AG09309 (cell line): ENCODE measurements at regions not wholly inside any gene's neighbourhood (a gene's known extent, or its start where the extent isn't known, plus 50 kb on each side); places are given as distances from the start of the nearest gene placed in this dataset.

Experiments
- DNase-seq: peaks from one replicate; pipeline ENCODE4 v3.0.0-alpha.2; 2010; ENCODE audit warnings: low read depth
- H3K4me3 ChIP-seq: 2 replicates; pipeline ENCODE4 v1.5.1; 2011; ENCODE audit warnings: mild to moderate bottlenecking, low read depth, low read length, moderate library complexity; ENCODE audit not compliant: control insufficient read depth
- TF ChIP-seq, protein P1 (sequence below): IDR thresholded peaks from 2 replicates; pipeline ENCODE4 v1.5.1; 2011; ENCODE audit warnings: mild to moderate bottlenecking, low read depth, low read length, inconsistent platforms; ENCODE audit not compliant: insufficient read depth, control insufficient read depth; ENCODE audit errors: missing control alignments

DNA sequence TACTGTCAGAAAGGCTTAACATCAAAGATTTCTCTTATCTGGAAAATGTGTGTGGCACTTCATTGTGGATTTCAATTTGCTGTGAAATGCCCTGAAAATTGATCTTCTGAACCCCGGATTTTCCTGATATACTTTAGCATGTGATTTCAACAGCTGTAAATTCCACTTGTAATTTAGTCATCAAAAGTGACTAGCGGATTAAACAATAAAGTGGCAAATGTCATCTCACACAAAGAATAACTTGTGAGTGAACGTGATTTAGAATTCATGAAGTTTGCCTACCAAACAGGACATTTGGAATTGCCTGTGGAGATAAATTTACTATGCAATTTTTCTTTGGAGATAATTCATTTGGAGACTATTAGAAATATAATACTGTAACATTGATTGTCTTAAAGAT lies 601.6 kb downstream of the COL12A1 start:
- TF ChIP-seq, protein P1, sequence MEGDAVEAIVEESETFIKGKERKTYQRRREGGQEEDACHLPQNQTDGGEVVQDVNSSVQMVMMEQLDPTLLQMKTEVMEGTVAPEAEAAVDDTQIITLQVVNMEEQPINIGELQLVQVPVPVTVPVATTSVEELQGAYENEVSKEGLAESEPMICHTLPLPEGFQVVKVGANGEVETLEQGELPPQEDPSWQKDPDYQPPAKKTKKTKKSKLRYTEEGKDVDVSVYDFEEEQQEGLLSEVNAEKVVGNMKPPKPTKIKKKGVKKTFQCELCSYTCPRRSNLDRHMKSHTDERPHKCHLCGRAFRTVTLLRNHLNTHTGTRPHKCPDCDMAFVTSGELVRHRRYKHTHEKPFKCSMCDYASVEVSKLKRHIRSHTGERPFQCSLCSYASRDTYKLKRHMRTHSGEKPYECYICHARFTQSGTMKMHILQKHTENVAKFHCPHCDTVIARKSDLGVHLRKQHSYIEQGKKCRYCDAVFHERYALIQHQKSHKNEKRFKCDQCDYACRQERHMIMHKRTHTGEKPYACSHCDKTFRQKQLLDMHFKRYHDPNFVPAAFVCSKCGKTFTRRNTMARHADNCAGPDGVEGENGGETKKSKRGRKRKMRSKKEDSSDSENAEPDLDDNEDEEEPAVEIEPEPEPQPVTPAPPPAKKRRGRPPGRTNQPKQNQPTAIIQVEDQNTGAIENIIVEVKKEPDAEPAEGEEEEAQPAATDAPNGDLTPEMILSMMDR: no peak
- DNase-seq: no peak
- no peak overlapping the region for H3K4me3 ChIP-seq

DNA sequence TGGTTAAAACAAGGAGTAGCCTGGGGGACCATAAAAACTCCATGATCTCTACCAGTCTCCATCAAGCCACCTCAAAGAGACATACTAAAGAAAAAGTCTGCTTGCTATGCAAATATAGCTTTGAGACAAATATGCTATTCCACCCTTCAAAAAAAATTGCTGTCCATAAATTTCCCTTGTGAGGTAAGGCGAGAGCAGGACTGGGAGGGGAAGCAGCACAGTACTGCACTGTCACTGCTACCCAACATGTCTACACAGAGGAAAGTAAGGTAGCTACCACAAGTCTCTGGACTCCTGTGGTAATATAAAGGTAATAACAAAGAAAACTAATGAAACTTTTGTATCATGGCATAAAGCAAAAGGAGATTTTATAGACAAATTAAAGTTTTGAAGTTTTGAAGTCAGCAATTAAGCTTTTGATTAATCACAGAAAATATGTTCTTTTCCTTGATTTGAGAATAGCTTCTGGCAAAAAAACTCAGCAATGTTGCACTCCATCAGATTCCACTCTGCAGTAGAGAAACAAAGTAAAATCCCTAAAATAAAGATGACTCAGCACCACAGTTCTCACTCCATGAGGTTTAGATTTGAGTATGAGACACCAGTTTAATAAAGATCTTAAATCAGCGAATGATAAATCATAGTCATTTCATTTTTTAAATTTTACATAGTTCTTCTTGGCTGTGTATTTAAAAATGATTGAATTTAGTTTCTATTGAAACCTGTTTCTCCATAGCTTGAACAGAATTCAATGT lies 602.4 kb downstream of the COL12A1 start:
- DNase-seq: no peak
- TF ChIP-seq, protein P1: no peak
- no peak overlapping the region for H3K4me3 ChIP-seq

DNA sequence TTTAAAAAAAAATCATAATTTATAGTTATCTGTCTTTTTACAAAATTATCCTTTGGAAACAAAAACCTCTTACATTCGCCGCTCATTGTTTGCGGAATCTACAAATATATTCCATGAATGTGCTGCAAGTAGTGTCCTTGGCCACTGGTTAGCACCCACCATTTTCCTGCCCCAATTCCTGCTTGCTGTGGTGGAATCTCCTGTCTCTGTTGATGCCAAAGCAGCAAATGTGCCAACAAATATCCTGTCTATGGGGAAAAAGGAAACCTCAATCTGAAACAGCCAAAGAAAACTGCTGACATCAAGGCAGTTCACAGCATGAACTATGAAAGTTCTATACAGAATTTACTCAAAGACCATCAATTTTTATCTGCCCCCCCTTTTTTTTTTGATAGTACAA lies 603.6 kb downstream of the COL12A1 start:
- DNase-seq: no peak
- TF ChIP-seq, protein P1: no peak
- H3K4me3 ChIP-seq: no peak overlapping the region

GRCh38 chr6:74598462-74599393 lies 607.1 kb downstream of the COL12A1 start:
- H3K4me3 ChIP-seq: no peak overlapping the region
- TF ChIP-seq, protein P1: no peak
- DNase-seq: peak; percentile 73

GRCh38 chr6:74597840-74598239 lies 608.0 kb downstream of the COL12A1 start:
- no peak for DNase-seq
- H3K4me3 ChIP-seq: no peak overlapping the region
- TF ChIP-seq, protein P1: no peak

- TF ChIP-seq, protein P1: no peak
- no peak for DNase-seq
Measured at GRCh38 chr6:74597266-74597665, 608.6 kb downstream of the COL12A1 start.

More at GRCh38 chr6:74597266-74597665, 608.6 kb downstream of the COL12A1 start:
- no peak overlapping the region for H3K4me3 ChIP-seq
